Hematopoietic multipotent progenitor cell treated with erythropoietin and hydrocortisone succinate and interleukin-3 and kit ligand, for 4 days (in vitro differentiated cells): ENCODE measurements at regions not wholly inside any gene's neighbourhood (a gene's known extent, or its start where the extent isn't known, plus 50 kb on each side); places are given as distances from the start of the nearest gene placed in this dataset.

ENCODE experiments used
- DNase-seq: peaks from one replicate; pipeline ENCODE4 v3.0.0-alpha.2; 2015

GRCh38 chr16:55125818-55126385 is 195.2 kb downstream of the IRX5 start:
- DNase-seq, result no peak

- DNase-seq, result no peak
Measured at GRCh38 chr16:55126456-55126855, 195.8 kb downstream of the IRX5 start.

- DNase-seq, result no peak
Measured at GRCh38 chr16:55130456-55130855, 193.5 kb upstream of the IRX6 start.

GRCh38 chr16:55130911-55131310 is 193.1 kb upstream of the IRX6 start:
- no peak for DNase-seq

GRCh38 chr16:55133654-55134053 is 190.3 kb upstream of the IRX6 start:
- no peak for DNase-seq

GRCh38 chr16:55136356-55137150 is 187.4 kb upstream of the IRX6 start:
- no peak for DNase-seq

- DNase-seq, result no peak
Measured at GRCh38 chr16:55138298-55138697, 185.7 kb upstream of the IRX6 start.

- DNase-seq, result no peak
Measured at GRCh38 chr16:55142405-55142804, 181.6 kb upstream of the IRX6 start.

GRCh38 chr16:55144651-55145050 is 179.4 kb upstream of the IRX6 start:
- no peak for DNase-seq

- DNase-seq, result no peak
Measured at GRCh38 chr16:55145771-55146603, 178.0 kb upstream of the IRX6 start.

GRCh38 chr16:55146966-55147365 is 177.0 kb upstream of the IRX6 start:
- DNase-seq, result no peak

- no peak for DNase-seq
Measured at GRCh38 chr16:55147396-55147795, 176.6 kb upstream of the IRX6 start.

GRCh38 chr16:55149622-55150021 is 174.4 kb upstream of the IRX6 start:
- DNase-seq, result no peak

GRCh38 chr16:55151561-55152305 is 172.3 kb upstream of the IRX6 start:
- no peak for DNase-seq

GRCh38 chr16:55152875-55153390 is 171.1 kb upstream of the IRX6 start:
- no peak for DNase-seq

- DNase-seq, result no peak
Measured at GRCh38 chr16:55154262-55154661, 169.7 kb upstream of the IRX6 start.

- no peak for DNase-seq
Measured at GRCh38 chr16:55154956-55155355, 169.0 kb upstream of the IRX6 start.

- DNase-seq, result no peak
Measured at GRCh38 chr16:55155815-55156214, 168.2 kb upstream of the IRX6 start.

- DNase-seq, result no peak
Measured at GRCh38 chr16:55169780-55170179, 154.2 kb upstream of the IRX6 start.

GRCh38 chr16:55171241-55171640 is 152.8 kb upstream of the IRX6 start:
- no peak for DNase-seq

GRCh38 chr16:55175389-55175788 is 148.6 kb upstream of the IRX6 start:
- DNase-seq, result no peak

GRCh38 chr16:55176901-55177300 is 147.1 kb upstream of the IRX6 start:
- DNase-seq, result no peak

- DNase-seq, result no peak
Measured at GRCh38 chr16:55179411-55179810, 144.6 kb upstream of the IRX6 start.
